Progenitor cell of endocrine pancreas (in vitro differentiated cells): ENCODE measurements at regions not wholly inside any gene's neighbourhood (a gene's known extent, or its start where the extent isn't known, plus 50 kb on each side); places are given as distances from the start of the nearest gene placed in this dataset.

Experiments used
- DNase-seq: peaks from one replicate; pipeline ENCODE4 v3.0.0; 2021; ENCODE audit warnings: low spot score; ENCODE audit not compliant: unreplicated experiment
- H3K27ac Mint-ChIP-seq: 2 replicates; pipeline ENCODE4 v1.8.0; 2021; ENCODE audit warnings: mild to moderate bottlenecking, moderate library complexity, mixed read lengths
- H3K27me3 Mint-ChIP-seq: 2 replicates; pipeline ENCODE4 v1.8.0; 2021; ENCODE audit warnings: mixed read lengths
- H3K36me3 Mint-ChIP-seq: 2 replicates; pipeline ENCODE4 v1.8.0; 2022; ENCODE audit warnings: mixed read lengths; ENCODE audit not compliant: insufficient read depth
- H3K4me1 Mint-ChIP-seq: 2 replicates; pipeline ENCODE4 v1.8.0; 2021; ENCODE audit warnings: low read depth, mixed read lengths
- H3K4me3 Mint-ChIP-seq: 2 replicates; pipeline ENCODE4 v1.8.0; 2021; ENCODE audit warnings: low read depth, mild to moderate bottlenecking, moderate library complexity, mixed read lengths
- H3K9me3 Mint-ChIP-seq: 2 replicates; pipeline ENCODE4 v1.8.0; 2021; ENCODE audit warnings: low read depth, mixed read lengths
- CTCF ChIP-seq: fragments of 200-600 bp; sonication (generic); IDR thresholded peaks from one replicate; pipeline ENCODE4 v1.5.0; 2021; ENCODE audit warnings: antibody characterized with exemption, mild to moderate bottlenecking; ENCODE audit not compliant: unreplicated experiment

- H3K9me3 Mint-ChIP-seq = peaks cover 25% of the 10 kb centered on the region
- TF ChIP-seq CTCF = no peak
- no peak for DNase-seq
- no peak overlapping the region for H3K4me3 Mint-ChIP-seq
- H3K4me1 Mint-ChIP-seq = no peaks in the 10 kb centered on the region
- H3K27me3 Mint-ChIP-seq = no peaks in the 10 kb centered on the region
- H3K36me3 Mint-ChIP-seq = peaks cover 1% of the 10 kb centered on the region
- no peak overlapping the region for H3K27ac Mint-ChIP-seq
Measured at GRCh38 chrX:9222299-9222698, 188.4 kb upstream of the FAM9B start.

GRCh38 chrX:9227276-9227675 lies 193.3 kb upstream of the FAM9B start:
- Mint-ChIP-seq H3K9me3 (peaks cover 29% of the 10 kb centered on the region), H3K4me3 (no peak overlapping the region), H3K27me3 (no peaks in the 10 kb centered on the region), H3K4me1 (no peaks in the 10 kb centered on the region), H3K27ac (no peak overlapping the region), H3K36me3 (peaks cover 1% of the 10 kb centered on the region)
- DNase-seq = no peak
- no peak for TF ChIP-seq CTCF

GRCh38 chrX:9231491-9231890 lies 197.6 kb upstream of the FAM9B start:
- H3K27me3 Mint-ChIP-seq = no peaks in the 10 kb centered on the region
- H3K36me3 Mint-ChIP-seq = no peaks in the 10 kb centered on the region
- H3K27ac Mint-ChIP-seq = no peak overlapping the region
- no peak overlapping the region for H3K4me3 Mint-ChIP-seq
- TF ChIP-seq CTCF = no peak
- no peak for DNase-seq
- no peaks in the 10 kb centered on the region for H3K4me1 Mint-ChIP-seq
- peaks cover 21% of the 10 kb centered on the region for H3K9me3 Mint-ChIP-seq

GRCh38 chrX:9233141-9233540 lies 199.2 kb upstream of the FAM9B start:
- Mint-ChIP-seq H3K4me3 (no peak overlapping the region), H3K9me3 (peaks cover 17% of the 10 kb centered on the region), H3K27me3 (no peaks in the 10 kb centered on the region), H3K27ac (no peak overlapping the region), H3K36me3 (no peaks in the 10 kb centered on the region), H3K4me1 (no peaks in the 10 kb centered on the region)
- no peak for DNase-seq
- no peak for TF ChIP-seq CTCF

- no peaks in the 10 kb centered on the region for H3K4me1 Mint-ChIP-seq
- no peak overlapping the region for H3K4me3 Mint-ChIP-seq
- no peaks in the 10 kb centered on the region for H3K36me3 Mint-ChIP-seq
- no peak for TF ChIP-seq CTCF
- H3K27ac Mint-ChIP-seq = no peak overlapping the region
- H3K9me3 Mint-ChIP-seq = peaks cover 17% of the 10 kb centered on the region
- no peak for DNase-seq
- no peaks in the 10 kb centered on the region for H3K27me3 Mint-ChIP-seq
Measured at GRCh38 chrX:9234315-9234714, 200.4 kb upstream of the FAM9B start.
